PC-9 (cell line): ENCODE measurements at regions not wholly inside any gene's neighbourhood (a gene's known extent, or its start where the extent isn't known, plus 50 kb on each side); places are given as distances from the start of the nearest gene placed in this dataset.

Experiments used
- BruUV-seq: library from RNA; stranded (reverse); fragments of 400-500 nt; replicated peaks from 2 replicates; lab custom pipeline; 2021; lab: Mats Ljungman, UMichigan
- CTCF ChIA-PET: fragments of 300-600 bp; sonication (Branson Sonifier 250); formaldehyde crosslinking; loops from one replicate; lab custom pipeline; 2022; ENCODE audit warnings: antibody characterized with exemption; lab: Charles Lee
- POLR2A ChIA-PET: fragments of 300-600 bp; sonication (Branson Sonifier 250); formaldehyde crosslinking; loops from one replicate; lab custom pipeline; 2022; ENCODE audit warnings: antibody characterized with exemption; ENCODE audit not compliant: unreplicated experiment; lab: Charles Lee
- DNase-seq, 2 experiments: peaks; one replicate each; pipeline versions ENCODE4 v3.0.0 to v3.0.0-alpha.2; 2015 to 2022; ENCODE audit warnings: mixed read lengths in 1 of 2
- H2AFZ ChIP-seq: fragments of 200-600 bp; sonication (generic); 2 replicates; pipeline ENCODE4 v1.8.1; 2017; ENCODE audit warnings: antibody characterized with exemption
- H3F3A ChIP-seq: fragments of 200-600 bp; sonication (generic); 2 replicates; pipeline ENCODE4 v1.8.1; 2017; ENCODE audit warnings: antibody characterized with exemption, mild to moderate bottlenecking, low read depth; ENCODE audit not compliant: insufficient read depth
- H3K27ac ChIP-seq: fragments of 200-600 bp; sonication (generic); 2 replicates; pipeline ENCODE4 v1.6.1; 2016; ENCODE audit warnings: mixed run types
- H3K27me3 ChIP-seq: fragments of 200-600 bp; sonication (generic); 2 replicates; pipeline ENCODE4 v1.6.1; 2016; ENCODE audit warnings: low read depth, mixed run types; ENCODE audit not compliant: insufficient read depth
- H3K36me3 ChIP-seq: fragments of 200-600 bp; sonication (generic); 2 replicates; pipeline ENCODE4 v1.6.1; 2016; ENCODE audit warnings: low read depth, mixed run types
- H3K4me1 ChIP-seq: fragments of 200-600 bp; sonication (generic); replicated peaks from 2 replicates; pipeline ENCODE4 v1.6.1; 2016; ENCODE audit warnings: mixed run types; ENCODE audit not compliant: insufficient read depth
- H3K4me2 ChIP-seq: fragments of 200-600 bp; sonication (generic); 2 replicates; pipeline ENCODE4 v1.6.1; 2017; ENCODE audit warnings: mixed run types
- H3K4me3 ChIP-seq: fragments of 200-600 bp; sonication (generic); 2 replicates; pipeline ENCODE4 v1.6.1; 2016; ENCODE audit warnings: mixed run types
- H3K79me2 ChIP-seq: fragments of 200-600 bp; sonication (generic); 2 replicates; pipeline ENCODE4 v1.6.1; 2017; ENCODE audit warnings: low read depth, mixed run types
- H3K9me2 ChIP-seq: fragments of 200-600 bp; sonication (generic); 2 replicates; pipeline ENCODE4 v1.8.1; 2017; ENCODE audit warnings: mild to moderate bottlenecking; ENCODE audit not compliant: insufficient read depth
- H3K9me3 ChIP-seq: fragments of 200-600 bp; sonication (generic); 2 replicates; pipeline ENCODE4 v1.8.1; 2016; ENCODE audit warnings: low read depth; ENCODE audit not compliant: insufficient read depth
- H4K20me1 ChIP-seq: fragments of 200-600 bp; sonication (generic); 2 replicates; pipeline ENCODE4 v1.8.1; 2017; ENCODE audit not compliant: insufficient read depth
- EZH2 ChIP-seq: fragments of 200-600 bp; sonication (generic); IDR thresholded peaks from 2 replicates; pipeline ENCODE4 v1.8.0; 2017; ENCODE audit warnings: antibody characterized with exemption, low read depth
- intact Hi-C: fragments of 100-400 bp; cut with micrococcal nuclease; formaldehyde crosslinking; loops from one replicate; pipeline ENCODE4 v1.10.0; 2022; ENCODE audit not compliant: unreplicated experiment
- TF ChIP-seq, protein P1 (sequence below): fragments of 200-600 bp; sonication (generic); conservative IDR thresholded peaks from 2 replicates; pipeline ENCODE4 v1.6.1; 2017; ENCODE audit warnings: mixed run types, antibody characterized with exemption, mild to moderate bottlenecking, moderate library complexity

DNA sequence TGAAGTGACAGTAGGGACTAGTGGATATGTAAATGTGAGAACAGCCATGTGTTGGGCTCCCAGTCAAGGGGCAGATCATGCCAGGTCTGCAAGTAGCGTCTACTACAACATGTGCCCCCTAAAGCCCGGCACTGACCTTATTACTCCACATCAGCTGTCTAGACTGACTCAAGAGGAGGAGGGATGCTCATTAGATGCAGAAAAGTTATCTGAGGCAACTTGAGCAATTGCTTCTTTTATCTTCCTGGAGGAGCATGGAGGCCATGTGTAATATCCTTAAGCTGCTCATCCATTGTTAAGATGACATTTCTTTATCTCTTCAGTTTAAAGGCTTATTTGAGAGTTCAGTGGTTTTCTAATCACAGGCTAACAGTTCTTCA is 404.7 kb upstream of the FLRT2 start:
- Histone ChIP-seq H4K20me1 (no peaks in the 10 kb centered on the region), H2AFZ (no peak overlapping the region), H3K79me2 (no peaks in the 10 kb centered on the region), H3K4me2 (no peak overlapping the region), H3K9me3 (no peaks in the 10 kb centered on the region), H3K27ac (no peak overlapping the region), H3K4me1 (no peaks in the 10 kb centered on the region), H3K36me3 (no peaks in the 10 kb centered on the region), H3K9me2 (no peaks in the 10 kb centered on the region), H3K4me3 (no peak overlapping the region), H3F3A (no peaks in the 10 kb centered on the region), H3K27me3 (no peaks in the 10 kb centered on the region)
- intact Hi-C loops: no loop called here
- ChIA-PET POLR2A (no interaction called here), CTCF (no interaction called here)
- TF ChIP-seq, protein P1, sequence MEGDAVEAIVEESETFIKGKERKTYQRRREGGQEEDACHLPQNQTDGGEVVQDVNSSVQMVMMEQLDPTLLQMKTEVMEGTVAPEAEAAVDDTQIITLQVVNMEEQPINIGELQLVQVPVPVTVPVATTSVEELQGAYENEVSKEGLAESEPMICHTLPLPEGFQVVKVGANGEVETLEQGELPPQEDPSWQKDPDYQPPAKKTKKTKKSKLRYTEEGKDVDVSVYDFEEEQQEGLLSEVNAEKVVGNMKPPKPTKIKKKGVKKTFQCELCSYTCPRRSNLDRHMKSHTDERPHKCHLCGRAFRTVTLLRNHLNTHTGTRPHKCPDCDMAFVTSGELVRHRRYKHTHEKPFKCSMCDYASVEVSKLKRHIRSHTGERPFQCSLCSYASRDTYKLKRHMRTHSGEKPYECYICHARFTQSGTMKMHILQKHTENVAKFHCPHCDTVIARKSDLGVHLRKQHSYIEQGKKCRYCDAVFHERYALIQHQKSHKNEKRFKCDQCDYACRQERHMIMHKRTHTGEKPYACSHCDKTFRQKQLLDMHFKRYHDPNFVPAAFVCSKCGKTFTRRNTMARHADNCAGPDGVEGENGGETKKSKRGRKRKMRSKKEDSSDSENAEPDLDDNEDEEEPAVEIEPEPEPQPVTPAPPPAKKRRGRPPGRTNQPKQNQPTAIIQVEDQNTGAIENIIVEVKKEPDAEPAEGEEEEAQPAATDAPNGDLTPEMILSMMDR: no peak
- TF ChIP-seq EZH2: no peak
- DNase-seq: no peak
- BruUV-seq: no TSS peak

DNA sequence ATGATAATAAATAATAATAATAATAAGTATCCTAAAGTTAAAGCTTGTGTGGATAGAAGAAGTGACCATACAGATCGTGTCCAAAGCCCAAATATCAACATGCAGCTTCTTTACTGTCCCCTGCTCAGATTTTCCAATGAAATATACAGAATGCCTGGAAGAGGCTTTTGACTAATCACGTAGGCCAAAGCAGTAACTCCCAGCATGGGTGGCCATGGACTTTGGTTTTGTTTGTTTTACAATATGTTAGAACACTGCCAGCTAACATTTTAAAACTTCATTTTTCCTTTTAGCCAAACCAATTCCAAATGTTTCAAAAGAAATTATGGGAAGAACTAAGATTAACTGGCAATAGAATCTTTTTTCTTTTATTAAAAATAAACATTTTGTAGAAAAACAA is 400.0 kb upstream of the FLRT2 start:
- POLR2A ChIA-PET: no interaction called here
- CTCF ChIA-PET: no interaction called here

GRCh38 chr14:85131226-85131922 is 398.6 kb upstream of the FLRT2 start:
- Histone ChIP-seq H3K9me3 (no peaks in the 10 kb centered on the region), H3K9me2 (no peaks in the 10 kb centered on the region), H4K20me1 (no peaks in the 10 kb centered on the region), H3K36me3 (no peaks in the 10 kb centered on the region), H2AFZ (no peak overlapping the region), H3F3A (no peaks in the 10 kb centered on the region), H3K4me3 (no peak overlapping the region), H3K4me2 (no peak overlapping the region), H3K4me1 (no peaks in the 10 kb centered on the region), H3K27me3 (no peaks in the 10 kb centered on the region), H3K79me2 (no peaks in the 10 kb centered on the region), H3K27ac (no peak overlapping the region)
- no TSS peak for BruUV-seq
- peak in 1 of 2 experiments; percentile 0 for DNase-seq
- CTCF ChIA-PET: no interaction called here
- POLR2A ChIA-PET: no interaction called here
- intact Hi-C loops: no loop called here
- no peak for TF ChIP-seq EZH2
- TF ChIP-seq, protein P1: peak; percentile 32; the same call in 1 of the 2 replicates

More for the DNA sequence above, 400.0 kb upstream of the FLRT2 start:
- H3F3A ChIP-seq: no peaks in the 10 kb centered on the region
- no peaks in the 10 kb centered on the region for H3K4me1 ChIP-seq
- intact Hi-C loops: no loop called here
- no peaks in the 10 kb centered on the region for H4K20me1 ChIP-seq
- BruUV-seq: no TSS peak
- no peak overlapping the region for H2AFZ ChIP-seq
- H3K9me2 ChIP-seq: no peaks in the 10 kb centered on the region
- no peak overlapping the region for H3K27ac ChIP-seq
- H3K4me2 ChIP-seq: no peak overlapping the region
- H3K36me3 ChIP-seq: no peaks in the 10 kb centered on the region
- no peak for TF ChIP-seq EZH2
- TF ChIP-seq, protein P1: no peak
- no peak for DNase-seq
- H3K79me2 ChIP-seq: no peaks in the 10 kb centered on the region
- H3K9me3 ChIP-seq: no peaks in the 10 kb centered on the region
- no peaks in the 10 kb centered on the region for H3K27me3 ChIP-seq
- H3K4me3 ChIP-seq: no peak overlapping the region
